Kidney epithelial cell (primary cell): ENCODE measurements at regions not wholly inside any gene's neighbourhood (a gene's known extent, or its start where the extent isn't known, plus 50 kb on each side); places are given as distances from the start of the nearest gene placed in this dataset.

ENCODE experiments used
- DNase-seq: peaks from one replicate; pipeline ENCODE4 v3.0.0-alpha.2; 2010; ENCODE audit warnings: low read depth
- H3K27me3 ChIP-seq: 2 replicates; pipeline ENCODE4 v1.6.0; 2011; ENCODE audit warnings: low read length; ENCODE audit not compliant: control insufficient read depth, insufficient read depth
- H3K36me3 ChIP-seq: 2 replicates; pipeline ENCODE4 v1.5.1; 2011; ENCODE audit warnings: low read length; ENCODE audit not compliant: control insufficient read depth, insufficient read depth
- H3K4me3 ChIP-seq: 2 replicates; pipeline ENCODE4 v1.5.1; 2011; ENCODE audit warnings: low read depth, mild to moderate bottlenecking, control low read depth, low read length
- TF ChIP-seq, protein P1 (sequence below): IDR thresholded peaks from 2 replicates; pipeline ENCODE4 v1.5.1; 2011; ENCODE audit warnings: mild to moderate bottlenecking, moderate library complexity, low read length, control low read depth, inconsistent platforms; ENCODE audit not compliant: insufficient read depth, poor library complexity, severe bottlenecking

DNA sequence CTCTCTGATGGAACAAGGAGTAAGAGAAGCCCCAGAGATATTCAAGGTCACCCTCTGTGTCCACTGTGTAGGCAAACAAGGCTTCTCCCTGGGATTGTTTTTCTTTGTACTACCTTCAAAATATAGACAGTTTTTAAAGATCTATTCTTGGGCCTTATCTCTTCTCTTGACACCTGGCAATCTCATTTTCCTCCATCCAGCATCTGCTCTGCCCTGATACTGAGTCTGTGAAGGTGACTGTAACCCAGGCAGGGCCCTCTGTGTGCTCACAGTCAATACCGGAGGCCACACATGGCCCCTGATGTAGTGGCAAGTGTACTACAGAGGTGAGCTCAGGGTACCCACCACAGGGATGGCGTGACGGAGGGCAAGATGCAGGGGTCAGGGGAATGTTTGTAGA lies 221.1 kb downstream of the SNX10 start:
- Histone ChIP-seq H3K27me3 (peaks cover 2% of the 10 kb centered on the region), H3K4me3 (no peak overlapping the region), H3K36me3 (no peaks in the 10 kb centered on the region)
- DNase-seq: no peak
- TF ChIP-seq, protein P1, sequence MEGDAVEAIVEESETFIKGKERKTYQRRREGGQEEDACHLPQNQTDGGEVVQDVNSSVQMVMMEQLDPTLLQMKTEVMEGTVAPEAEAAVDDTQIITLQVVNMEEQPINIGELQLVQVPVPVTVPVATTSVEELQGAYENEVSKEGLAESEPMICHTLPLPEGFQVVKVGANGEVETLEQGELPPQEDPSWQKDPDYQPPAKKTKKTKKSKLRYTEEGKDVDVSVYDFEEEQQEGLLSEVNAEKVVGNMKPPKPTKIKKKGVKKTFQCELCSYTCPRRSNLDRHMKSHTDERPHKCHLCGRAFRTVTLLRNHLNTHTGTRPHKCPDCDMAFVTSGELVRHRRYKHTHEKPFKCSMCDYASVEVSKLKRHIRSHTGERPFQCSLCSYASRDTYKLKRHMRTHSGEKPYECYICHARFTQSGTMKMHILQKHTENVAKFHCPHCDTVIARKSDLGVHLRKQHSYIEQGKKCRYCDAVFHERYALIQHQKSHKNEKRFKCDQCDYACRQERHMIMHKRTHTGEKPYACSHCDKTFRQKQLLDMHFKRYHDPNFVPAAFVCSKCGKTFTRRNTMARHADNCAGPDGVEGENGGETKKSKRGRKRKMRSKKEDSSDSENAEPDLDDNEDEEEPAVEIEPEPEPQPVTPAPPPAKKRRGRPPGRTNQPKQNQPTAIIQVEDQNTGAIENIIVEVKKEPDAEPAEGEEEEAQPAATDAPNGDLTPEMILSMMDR: no peak

- DNase-seq: no peak
- no peaks in the 10 kb centered on the region for H3K27me3 ChIP-seq
- TF ChIP-seq, protein P1: no peak
- H3K36me3 ChIP-seq: no peaks in the 10 kb centered on the region
- H3K4me3 ChIP-seq: no peak overlapping the region
Observed at GRCh38 chr7:26513948-26514347, 222.3 kb downstream of the SNX10 start.

DNA sequence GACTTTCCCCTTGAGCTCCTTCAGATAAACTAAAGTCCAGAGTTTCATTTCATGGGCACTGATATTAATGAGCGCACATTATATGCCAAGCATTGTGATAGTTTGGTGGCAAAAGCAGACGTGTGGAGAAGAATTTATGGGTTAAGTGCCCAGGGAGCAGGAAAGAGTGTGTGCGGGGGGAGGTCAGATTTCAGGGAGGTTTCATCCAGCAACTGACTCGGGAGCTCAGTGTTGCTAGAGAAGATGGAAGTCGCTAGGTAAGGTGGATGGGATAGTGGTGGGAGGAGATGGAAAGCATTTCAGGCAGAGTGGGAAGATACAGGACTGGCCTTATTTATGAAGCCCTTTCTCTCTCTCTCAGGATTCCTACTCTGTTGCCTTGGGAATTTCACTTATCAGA lies 223.0 kb downstream of the SNX10 start:
- no peak for DNase-seq
- Histone ChIP-seq H3K27me3 (no peaks in the 10 kb centered on the region), H3K36me3 (no peaks in the 10 kb centered on the region), H3K4me3 (no peak overlapping the region)
- TF ChIP-seq, protein P1: no peak

DNA sequence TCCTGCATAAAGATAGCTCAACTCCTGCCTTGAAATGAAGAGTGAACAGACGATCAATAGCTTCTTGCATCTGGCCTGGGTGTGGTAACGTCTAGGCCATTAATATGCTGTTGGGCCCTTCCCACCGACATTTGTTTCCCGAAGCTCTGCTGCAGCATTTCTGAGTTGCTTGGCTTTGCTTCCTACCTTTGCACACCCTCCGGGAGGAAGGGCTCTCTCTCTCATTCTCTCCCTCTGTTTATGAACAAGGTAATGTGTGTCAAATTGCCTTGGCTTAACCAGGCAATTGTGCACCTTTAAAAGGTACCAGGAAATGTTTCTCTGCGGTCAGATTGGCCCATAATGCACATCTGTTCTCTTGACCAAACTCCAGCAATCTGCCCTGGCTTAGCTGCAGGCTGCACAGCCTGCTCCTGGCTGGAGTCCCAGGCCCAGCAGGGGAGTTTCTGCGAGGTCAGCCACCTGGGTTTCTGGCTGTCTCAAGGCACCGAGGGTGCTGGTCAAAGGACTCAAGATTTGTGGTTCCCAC lies 223.7 kb downstream of the SNX10 start:
- H3K36me3 ChIP-seq: no peaks in the 10 kb centered on the region
- TF ChIP-seq, protein P1: no peak
- H3K27me3 ChIP-seq: no peaks in the 10 kb centered on the region
- no peak for DNase-seq
- no peak overlapping the region for H3K4me3 ChIP-seq

GRCh38 chr7:26520483-26520882 lies 228.8 kb downstream of the SNX10 start:
- Histone ChIP-seq H3K4me3 (no peak overlapping the region), H3K36me3 (no peaks in the 10 kb centered on the region)

GRCh38 chr7:26522633-26523032 lies 231.0 kb downstream of the SNX10 start:
- H3K27me3 ChIP-seq: no peaks in the 10 kb centered on the region
- no peaks in the 10 kb centered on the region for H3K36me3 ChIP-seq
- no peak for DNase-seq
- H3K4me3 ChIP-seq: no peak overlapping the region
- TF ChIP-seq, protein P1: no peak

More at GRCh38 chr7:26520483-26520882, 228.8 kb downstream of the SNX10 start:
- no peaks in the 10 kb centered on the region for H3K27me3 ChIP-seq
- DNase-seq: no peak
- TF ChIP-seq, protein P1: no peak
